ENCODE measurements at regions not wholly inside any gene's neighbourhood (a gene's known extent, or its start where the extent isn't known, plus 50 kb on each side); places are given as distances from the start of the nearest gene placed in this dataset.

DNA sequence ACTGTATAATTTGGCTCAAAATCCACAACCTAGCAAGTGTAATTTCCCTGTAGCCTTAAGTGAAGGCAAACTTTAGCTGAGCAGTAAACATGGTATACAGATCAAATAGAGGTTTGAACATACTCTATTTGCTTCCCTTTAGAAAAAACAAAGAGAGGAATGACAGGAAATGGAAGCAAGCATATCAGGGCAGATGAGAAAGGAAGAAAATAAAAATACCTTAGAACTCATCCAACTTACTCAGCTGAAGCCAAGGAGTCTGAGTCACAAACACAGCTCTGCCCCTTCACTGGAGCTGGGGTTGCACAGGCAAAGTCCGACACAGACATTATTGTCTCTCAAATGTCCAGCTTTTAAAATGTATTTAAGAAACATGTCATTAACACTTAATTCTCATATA, 379.9 kb upstream of the IRAK1BP1 start:
- Histone ChIP-seq H3K4me1 (ENCODE audit: insufficient read depth, low read length) (no peaks in the 10 kb centered on the region), H3K27me3 (ENCODE audit: insufficient read depth, low read length) (no peaks in the 10 kb centered on the region), H3K4me3 (ENCODE audit: low read length) (no peak overlapping the region), H3K9me3 (ENCODE audit: low read depth, low read length) (no peaks in the 10 kb centered on the region)

DNA sequence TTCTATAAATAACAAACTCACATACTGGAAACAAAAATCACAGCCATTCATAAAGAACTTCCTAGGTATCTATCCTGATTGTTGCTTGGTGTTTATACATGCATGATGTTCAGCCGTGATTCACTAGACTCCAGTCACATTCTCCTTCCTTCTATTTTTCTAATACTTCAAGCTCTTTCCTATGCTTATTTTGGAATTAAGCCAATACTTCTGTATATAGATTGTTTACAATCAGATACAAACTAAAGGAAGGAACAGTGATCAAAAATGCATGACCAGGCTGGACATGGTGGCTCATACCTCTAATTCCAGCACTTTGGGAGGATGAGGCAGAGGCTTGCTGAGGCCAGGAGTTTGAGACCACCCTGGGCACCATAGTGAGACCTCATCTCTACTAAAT, 377.5 kb upstream of the IRAK1BP1 start:
- Histone ChIP-seq H3K27me3 (ENCODE audit: insufficient read depth, low read length) (no peaks in the 10 kb centered on the region), H3K9me3 (ENCODE audit: low read depth, low read length) (no peaks in the 10 kb centered on the region), H3K4me1 (ENCODE audit: insufficient read depth, low read length) (no peaks in the 10 kb centered on the region), H3K4me3 (ENCODE audit: low read length) (no peak overlapping the region)

DNA sequence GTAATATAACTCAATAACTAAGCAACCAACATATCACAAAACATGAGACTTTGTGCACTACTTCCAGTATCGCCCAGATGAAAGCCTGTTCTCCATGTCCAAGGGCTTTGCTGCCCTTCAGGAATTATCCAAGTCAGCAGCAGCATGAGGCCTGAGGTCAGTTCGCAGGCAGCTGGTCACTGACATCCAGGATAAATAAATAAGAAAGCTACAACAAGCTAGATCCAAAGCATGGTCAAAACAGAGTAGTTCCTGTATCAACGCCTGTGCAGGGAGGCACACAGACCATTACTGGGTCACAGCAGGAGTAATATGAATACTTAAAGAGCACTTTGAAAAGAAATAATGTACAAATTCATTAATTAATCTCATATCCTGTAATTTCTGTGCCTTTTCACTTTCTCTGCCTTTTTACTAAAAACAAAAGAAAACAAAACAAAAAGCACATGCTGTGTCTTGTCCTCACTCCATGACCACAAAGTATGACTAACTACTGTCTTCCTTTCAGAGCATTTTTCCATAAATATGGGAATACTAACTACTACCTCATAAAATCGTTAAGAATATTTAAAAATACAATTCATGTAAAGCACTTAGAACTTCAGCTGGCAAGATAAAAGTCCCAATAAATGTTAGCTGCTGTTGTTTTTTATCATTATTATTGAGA, 374.9 kb upstream of the IRAK1BP1 start:
- Histone ChIP-seq H3K27me3 (ENCODE audit: insufficient read depth, low read length) (no peaks in the 10 kb centered on the region), H3K4me3 (ENCODE audit: low read length) (no peak overlapping the region), H3K4me1 (ENCODE audit: insufficient read depth, low read length) (no peaks in the 10 kb centered on the region), H3K9me3 (ENCODE audit: low read depth, low read length) (no peaks in the 10 kb centered on the region)

- Histone ChIP-seq H3K9me3 (ENCODE audit: low read depth, low read length) (peaks cover 5% of the 10 kb centered on the region), H3K27me3 (ENCODE audit: insufficient read depth, low read length) (no peaks in the 10 kb centered on the region), H3K4me3 (ENCODE audit: low read length) (no peak overlapping the region), H3K4me1 (ENCODE audit: insufficient read depth, low read length) (no peaks in the 10 kb centered on the region)
Observed at GRCh38 chr6:78500299-78501089, 366.9 kb upstream of the IRAK1BP1 start.

DNA sequence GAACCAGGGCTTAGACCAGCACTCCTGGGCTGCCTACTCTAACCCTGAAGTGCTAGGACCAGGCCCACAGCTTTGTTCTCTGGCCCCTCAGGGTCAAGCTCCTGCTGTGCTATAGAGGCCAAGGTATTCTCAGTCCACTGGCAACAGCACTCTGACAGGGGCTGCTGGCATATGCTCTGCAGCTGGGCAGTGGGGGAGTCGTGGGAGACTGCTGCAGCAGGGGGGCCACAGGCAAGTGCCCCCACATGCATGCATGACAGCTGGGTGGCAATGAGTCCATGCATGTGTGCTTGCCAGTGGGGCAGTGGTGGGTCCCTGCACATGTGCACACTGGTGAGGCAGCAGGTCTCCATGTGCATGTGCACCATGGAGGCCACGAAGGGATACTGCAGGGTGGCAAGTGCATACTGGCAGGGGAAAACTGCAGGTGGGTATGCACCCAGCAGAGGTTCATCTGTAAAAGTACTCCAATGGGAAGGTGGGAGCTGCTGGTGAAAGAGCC, 364.9 kb upstream of the IRAK1BP1 start:
- Histone ChIP-seq H3K4me3 (ENCODE audit: low read length) (no peak overlapping the region), H3K9me3 (ENCODE audit: low read depth, low read length) (peaks cover 5% of the 10 kb centered on the region), H3K27me3 (ENCODE audit: insufficient read depth, low read length) (no peaks in the 10 kb centered on the region), H3K4me1 (ENCODE audit: insufficient read depth, low read length) (no peaks in the 10 kb centered on the region)

DNA sequence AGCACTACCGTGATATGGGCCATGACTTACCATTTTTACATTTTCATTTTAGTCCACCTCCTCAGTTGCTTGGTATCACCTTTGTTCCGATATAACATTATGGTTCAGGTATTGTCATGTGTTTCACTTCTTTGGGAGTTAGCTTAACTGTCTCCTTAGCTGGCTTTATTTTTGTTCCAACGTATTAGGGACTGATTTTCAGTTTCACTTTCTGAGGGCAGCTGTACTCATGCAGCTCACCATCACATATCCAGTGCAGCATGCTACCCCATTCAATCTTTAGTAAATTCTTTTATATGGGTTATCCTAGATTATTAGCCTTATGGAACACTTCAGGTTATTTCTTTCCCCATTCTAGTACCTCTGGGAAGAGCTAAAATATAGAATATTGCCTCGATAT, 362.2 kb upstream of the IRAK1BP1 start:
- no peaks in the 10 kb centered on the region for H3K4me1 ChIP-seq (ENCODE audit: insufficient read depth, low read length)
- H3K4me3 ChIP-seq (ENCODE audit: low read length): no peak overlapping the region
- no peaks in the 10 kb centered on the region for H3K27me3 ChIP-seq (ENCODE audit: insufficient read depth, low read length)
- peaks cover 5% of the 10 kb centered on the region for H3K9me3 ChIP-seq (ENCODE audit: low read depth, low read length)

DNA sequence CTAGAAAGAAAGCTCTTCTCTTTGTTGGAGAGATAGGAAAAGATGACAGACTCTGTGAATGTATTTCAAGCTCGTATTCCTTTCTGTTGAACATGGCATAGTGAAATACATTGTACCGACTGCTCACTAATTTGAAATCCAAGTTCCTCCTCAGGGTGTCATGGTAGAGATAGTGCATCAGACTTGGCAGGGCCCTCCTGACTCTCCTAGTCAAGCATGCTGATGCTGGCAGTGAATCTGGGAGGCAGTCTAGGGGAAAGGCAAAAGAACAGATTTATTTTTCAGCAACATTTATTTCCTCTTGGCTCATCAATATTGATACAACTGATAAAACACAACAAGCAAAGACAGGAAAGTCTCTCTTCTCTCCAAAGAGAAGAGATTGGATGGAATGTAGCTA, 356.3 kb upstream of the IRAK1BP1 start:
- H3K4me3 ChIP-seq (ENCODE audit: low read length): no peak overlapping the region
- H3K9me3 ChIP-seq (ENCODE audit: low read depth, low read length): no peaks in the 10 kb centered on the region

GRCh38 chr6:78513856-78514255, 353.5 kb upstream of the IRAK1BP1 start:
- Histone ChIP-seq H3K4me1 (ENCODE audit: insufficient read depth, low read length) (no peaks in the 10 kb centered on the region), H3K9me3 (ENCODE audit: low read depth, low read length) (no peaks in the 10 kb centered on the region)

More for the DNA sequence above, 356.3 kb upstream of the IRAK1BP1 start:
- Histone ChIP-seq H3K27me3 (ENCODE audit: insufficient read depth, low read length) (no peaks in the 10 kb centered on the region), H3K4me1 (ENCODE audit: insufficient read depth, low read length) (no peaks in the 10 kb centered on the region)

GRCh38 chr6:78515271-78515670, 352.1 kb upstream of the IRAK1BP1 start:
- Histone ChIP-seq H3K9me3 (ENCODE audit: low read depth, low read length) (no peaks in the 10 kb centered on the region), H3K4me1 (ENCODE audit: insufficient read depth, low read length) (no peaks in the 10 kb centered on the region), H3K4me3 (ENCODE audit: low read length) (no peak overlapping the region), H3K27me3 (ENCODE audit: insufficient read depth, low read length) (no peaks in the 10 kb centered on the region)

More at GRCh38 chr6:78513856-78514255, 353.5 kb upstream of the IRAK1BP1 start:
- no peaks in the 10 kb centered on the region for H3K27me3 ChIP-seq (ENCODE audit: insufficient read depth, low read length)
- H3K4me3 ChIP-seq (ENCODE audit: low read length): no peak overlapping the region

DNA sequence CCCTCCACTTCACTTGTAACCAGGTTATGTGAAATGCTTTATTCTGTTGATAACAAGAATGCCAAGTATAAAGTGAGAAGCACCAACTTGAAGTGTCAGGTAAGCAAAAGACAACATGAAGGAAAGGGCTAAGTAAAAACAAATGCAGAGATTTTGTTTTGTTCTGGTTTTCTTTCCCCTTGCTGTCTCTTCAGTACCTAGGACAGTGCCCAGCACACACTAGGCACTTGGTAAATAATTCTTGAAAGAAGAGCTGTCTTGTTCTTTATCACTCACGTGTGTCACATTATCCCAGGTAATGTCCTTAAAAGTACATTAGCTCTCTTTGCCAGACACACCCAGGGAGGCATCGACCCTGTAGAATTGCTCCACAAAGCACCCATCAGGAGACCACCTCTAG, 350.0 kb upstream of the IRAK1BP1 start:
- Histone ChIP-seq H3K4me3 (ENCODE audit: low read length) (no peak overlapping the region), H3K27me3 (ENCODE audit: insufficient read depth, low read length) (no peaks in the 10 kb centered on the region), H3K4me1 (ENCODE audit: insufficient read depth, low read length) (no peaks in the 10 kb centered on the region), H3K9me3 (ENCODE audit: low read depth, low read length) (no peaks in the 10 kb centered on the region)

DNA sequence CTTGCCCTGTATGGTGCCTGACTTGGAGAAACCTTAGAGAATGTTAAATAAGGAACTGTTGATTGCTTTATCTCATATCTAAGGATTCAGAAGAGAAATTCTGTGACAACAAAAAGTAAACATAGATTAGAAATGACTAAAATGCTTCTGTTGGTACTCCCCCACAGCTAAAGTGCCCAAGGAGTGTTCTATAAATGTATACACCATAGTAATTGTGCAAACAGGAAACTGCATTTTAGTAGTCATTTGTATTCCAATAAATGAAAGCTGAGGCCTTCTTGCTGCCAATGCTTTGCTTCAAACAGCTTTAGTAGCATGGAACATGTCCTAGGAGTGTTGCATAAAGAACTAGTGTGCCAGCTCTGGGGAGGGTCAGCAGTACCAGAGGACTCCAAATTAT, 343.7 kb upstream of the IRAK1BP1 start:
- Histone ChIP-seq H3K4me1 (ENCODE audit: insufficient read depth, low read length) (no peaks in the 10 kb centered on the region), H3K27me3 (ENCODE audit: insufficient read depth, low read length) (no peaks in the 10 kb centered on the region), H3K9me3 (ENCODE audit: low read depth, low read length) (no peaks in the 10 kb centered on the region), H3K4me3 (ENCODE audit: low read length) (no peak overlapping the region)

DNA sequence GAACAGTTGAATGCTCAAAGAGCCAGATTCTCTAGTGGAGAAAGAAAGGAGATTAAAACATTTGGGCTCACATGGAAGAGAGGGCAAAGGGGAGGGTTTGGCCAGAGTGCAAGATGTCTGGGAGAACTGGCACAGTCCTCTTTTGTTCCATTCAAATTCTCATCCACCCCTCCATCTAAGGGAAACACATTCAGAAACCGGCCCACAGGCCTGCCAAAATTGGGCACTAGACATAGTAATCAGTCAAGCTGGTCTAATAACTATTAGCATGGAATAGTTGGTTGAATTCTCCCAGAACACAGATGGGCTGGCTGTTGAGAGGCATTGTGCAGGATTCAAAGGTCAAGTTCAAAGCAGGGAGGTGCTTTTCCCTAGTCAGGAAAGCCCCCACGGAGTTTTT, 341.4 kb upstream of the IRAK1BP1 start:
- H3K27me3 ChIP-seq (ENCODE audit: insufficient read depth, low read length): no peaks in the 10 kb centered on the region
- H3K4me3 ChIP-seq (ENCODE audit: low read length): no peak overlapping the region
- no peaks in the 10 kb centered on the region for H3K9me3 ChIP-seq (ENCODE audit: low read depth, low read length)
- no peaks in the 10 kb centered on the region for H3K4me1 ChIP-seq (ENCODE audit: insufficient read depth, low read length)

DNA sequence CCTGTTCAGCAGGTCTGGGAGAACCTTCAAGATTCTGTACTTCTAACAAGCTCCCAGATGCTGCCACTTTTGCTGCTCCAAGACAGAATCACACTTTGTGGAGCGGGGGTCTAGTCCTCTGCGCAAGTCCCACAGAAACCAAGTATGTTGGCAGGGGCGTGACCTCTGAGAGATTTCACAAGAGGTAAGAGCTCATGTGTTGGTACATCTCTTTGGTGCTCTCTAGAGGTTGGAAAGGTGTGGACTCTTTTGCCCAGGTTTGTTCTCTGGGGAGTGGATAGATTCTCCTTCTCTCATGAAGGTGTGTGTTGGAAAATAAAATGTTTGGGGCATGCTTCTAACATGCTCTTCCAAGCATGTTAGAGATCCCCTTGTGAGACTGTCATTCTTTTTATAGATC, 340.9 kb upstream of the IRAK1BP1 start:
- no peaks in the 10 kb centered on the region for H3K9me3 ChIP-seq (ENCODE audit: low read depth, low read length)
- H3K4me1 ChIP-seq (ENCODE audit: insufficient read depth, low read length): no peaks in the 10 kb centered on the region
- no peak overlapping the region for H3K4me3 ChIP-seq (ENCODE audit: low read length)
- no peaks in the 10 kb centered on the region for H3K27me3 ChIP-seq (ENCODE audit: insufficient read depth, low read length)

DNA sequence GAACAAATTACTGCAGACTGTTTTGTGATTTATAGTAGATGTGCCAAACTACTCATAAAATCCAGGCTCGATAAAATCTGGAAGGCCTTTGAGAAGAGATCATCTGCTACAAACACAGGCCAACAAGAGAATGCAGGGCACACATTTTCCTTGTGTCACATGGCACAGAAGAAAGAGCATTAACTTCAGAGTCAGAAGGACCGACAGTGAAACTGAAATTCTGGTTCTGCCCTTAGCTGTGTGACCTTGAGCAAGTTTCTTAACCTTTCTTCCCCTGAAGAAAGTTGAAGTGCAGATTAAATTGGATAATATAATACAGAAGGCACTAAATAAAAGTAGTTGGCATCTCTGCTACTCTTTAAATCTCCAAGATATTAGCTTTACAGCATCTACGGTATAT, 338.4 kb upstream of the IRAK1BP1 start:
- H3K27me3 ChIP-seq (ENCODE audit: insufficient read depth, low read length): no peaks in the 10 kb centered on the region
- H3K9me3 ChIP-seq (ENCODE audit: low read depth, low read length): no peaks in the 10 kb centered on the region
- no peak overlapping the region for H3K4me3 ChIP-seq (ENCODE audit: low read length)
- H3K4me1 ChIP-seq (ENCODE audit: insufficient read depth, low read length): no peaks in the 10 kb centered on the region

DNA sequence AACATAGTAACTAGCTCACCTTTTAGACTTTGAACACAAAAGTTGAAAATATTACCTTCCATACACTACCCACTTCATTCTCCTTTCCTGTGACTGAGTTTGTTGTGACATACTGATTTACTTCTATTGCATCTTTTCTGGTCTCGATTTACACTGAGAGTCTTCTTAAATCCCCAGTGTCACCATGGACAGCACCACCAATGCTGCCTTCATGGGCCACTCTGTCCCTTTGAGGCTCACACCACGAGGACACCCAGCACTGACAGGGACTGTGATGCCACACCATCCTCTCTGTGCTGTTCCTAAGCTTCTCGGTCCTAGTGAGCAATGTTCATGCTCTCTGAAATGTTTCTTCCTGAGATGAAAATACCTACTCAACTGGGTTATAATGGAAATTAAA, 337.1 kb upstream of the IRAK1BP1 start:
- Histone ChIP-seq H3K9me3 (ENCODE audit: low read depth, low read length) (no peaks in the 10 kb centered on the region), H3K27me3 (ENCODE audit: insufficient read depth, low read length) (no peaks in the 10 kb centered on the region), H3K4me3 (ENCODE audit: low read length) (no peak overlapping the region), H3K4me1 (ENCODE audit: insufficient read depth, low read length) (no peaks in the 10 kb centered on the region)

DNA sequence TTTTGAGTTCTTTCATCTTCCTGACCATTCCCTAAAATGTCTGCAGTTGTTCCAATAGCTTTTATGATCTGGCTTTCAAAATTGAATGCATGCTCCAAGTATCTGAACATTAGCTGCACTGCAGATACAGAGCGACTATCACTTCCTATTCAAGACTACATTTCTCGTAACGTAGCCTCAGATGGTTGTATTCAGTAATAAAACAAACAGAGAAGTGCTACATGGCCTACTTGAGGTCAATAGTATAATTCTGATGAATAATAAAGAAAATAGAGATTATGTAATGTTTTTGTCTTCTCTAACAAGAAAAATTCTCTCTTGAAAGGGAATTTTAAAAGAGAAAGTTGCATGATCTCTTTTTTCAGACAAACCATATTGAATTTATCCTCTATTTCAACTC, 333.9 kb upstream of the IRAK1BP1 start:
- H3K9me3 ChIP-seq (ENCODE audit: low read depth, low read length): no peaks in the 10 kb centered on the region
- no peak overlapping the region for H3K4me3 ChIP-seq (ENCODE audit: low read length)
- H3K4me1 ChIP-seq (ENCODE audit: insufficient read depth, low read length): no peaks in the 10 kb centered on the region
- H3K27me3 ChIP-seq (ENCODE audit: insufficient read depth, low read length): no peaks in the 10 kb centered on the region
